HepG2 (cell line): ENCODE measurements at regions not wholly inside any gene's neighbourhood (a gene's known extent, or its start where the extent isn't known, plus 50 kb on each side); places are given as distances from the start of the nearest gene placed in this dataset.

Experiments used
- ATAC-seq: fragments of 200-7000 bp; cut with Tn5 transposase; 3 replicates; pipeline ENCODE4 v1.9.1; 2020; ENCODE audit warnings: mild to moderate bottlenecking, moderate library complexity
- BruUV-seq: library from RNA; stranded (reverse); fragments of 400-500 nt; replicated peaks from 2 replicates; lab custom pipeline; 2021; lab: Mats Ljungman, UMichigan
- CTCF ChIA-PET: fragments of 300-600 bp; formaldehyde crosslinking; extraction: SDS; loops from one replicate; lab custom pipeline; 2021; ENCODE audit warnings: low total read pairs, inconsistent platforms, low intra/inter-chr PET ratio; lab: Yijun Ruan, JAX
- POLR2A ChIA-PET: fragments of 350-600 bp; sonication (Branson Sonifier 250); formaldehyde crosslinking; loops from one replicate; lab custom pipeline; 2020; ENCODE audit warnings: antibody characterized with exemption, inconsistent platforms; lab: Yijun Ruan, JAX
- DNase-seq: peaks from one replicate; pipeline ENCODE4 v3.0.0-alpha.2; 2015; ENCODE audit warnings: low spot score
- FAIRE-seq: peaks from 3 replicates; lab custom pipeline; 2011; peaks lifted over from hg19 to GRCh38; lab: Jason Lieb, UNC
- H2AFZ ChIP-seq: one replicate; pipeline ENCODE4 v1.6.1; 2011; ENCODE audit warnings: low read length, inconsistent platforms
- H3K27ac ChIP-seq: fragments of 300-600 bp; 3 replicates; pipeline ENCODE4 v1.8.0; 2011; ENCODE audit warnings: mixed run types, mild to moderate bottlenecking, mixed read lengths, low read length, inconsistent platforms; ENCODE audit not compliant: insufficient read depth; ENCODE audit errors: extremely low read length
- H3K27me3 ChIP-seq, 2 experiments: fragments of 200-600 bp in 1 of 2; 2 replicates in 1 of 2; 3 replicates in 1 of 2; pipeline versions ENCODE4 v1.6.0 to v1.8.0; 2011; ENCODE audit warnings: low read length in 2 of 2, mild to moderate bottlenecking in 2 of 2, moderate library complexity in 2 of 2, inconsistent platforms in 1 of 2; ENCODE audit not compliant: insufficient read depth in 2 of 2, control insufficient read depth in 1 of 2
- H3K36me3 ChIP-seq, 2 experiments: fragments of 200-600 bp in 1 of 2; replicated peaks in 1 of 2; 2 replicates in 1 of 2; 3 replicates in 1 of 2; pipeline versions ENCODE4 v1.5.1 to v1.8.0; 2011; ENCODE audit warnings: low read length in 2 of 2, inconsistent platforms in 1 of 2; ENCODE audit not compliant: insufficient read depth in 2 of 2, control insufficient read depth in 1 of 2
- H3K4me1 ChIP-seq: 2 replicates; pipeline ENCODE4 v1.5.1; 2012; ENCODE audit warnings: low read length, inconsistent platforms; ENCODE audit not compliant: insufficient read depth
- H3K4me2 ChIP-seq: 2 replicates; pipeline ENCODE4 v1.6.0; 2011; ENCODE audit warnings: low read depth, low read length, inconsistent platforms
- H3K4me3 ChIP-seq, 3 experiments: fragments of 200-600 bp in 1 of 3; sonication (generic), shearing (Covaris generic) in 1 of 3; replicated peaks in 1 of 3; 2 replicates each; pipeline ENCODE4 v1.5.1; 2011 to 2016; ENCODE audit warnings: low read length in 3 of 3, inconsistent platforms in 2 of 3, low read depth in 2 of 3, mild to moderate bottlenecking in 2 of 3, control low read depth in 1 of 3, mixed read lengths in 1 of 3; ENCODE audit not compliant: insufficient read depth in 1 of 3
- H3K79me2 ChIP-seq: one replicate; pipeline ENCODE4 v1.6.1; 2011; ENCODE audit warnings: low read length, inconsistent platforms; ENCODE audit not compliant: insufficient read depth
- H3K9ac ChIP-seq: 2 replicates; pipeline ENCODE4 v1.6.0; 2011; ENCODE audit warnings: mild to moderate bottlenecking, low read depth, low read length, inconsistent platforms; ENCODE audit not compliant: insufficient read depth
- H3K9me3 ChIP-seq: 2 replicates; pipeline ENCODE4 v1.5.1; 2012; ENCODE audit warnings: mild to moderate bottlenecking, low read length
- H4K20me1 ChIP-seq: 2 replicates; pipeline ENCODE4 v1.6.0; 2011; ENCODE audit warnings: inconsistent platforms, mild to moderate bottlenecking, low read length, moderate library complexity; ENCODE audit not compliant: insufficient read depth
- ATF7-NPFF ChIP-seq: sonication (generic); formaldehyde crosslinking; IDR thresholded peaks from 2 replicates; pipeline ENCODE4 v1.8.1; 2023; ENCODE audit warnings: mild to moderate bottlenecking, low read depth, missing genetic modification reagents, moderate library complexity
- BRD4 ChIP-seq: sonication (generic); formaldehyde crosslinking; IDR thresholded peaks from 2 replicates; pipeline ENCODE4 v1.4.0; 2020; ENCODE audit warnings: missing genetic modification reagents
- CREB1 ChIP-seq, 2 experiments: fragments of 450-650 bp in 1 of 2; IDR thresholded peaks; 2 replicates each; pipeline ENCODE4 v1.6.1; 2016 to 2017; ENCODE audit warnings: control low read depth in 1 of 2, mild to moderate bottlenecking in 1 of 2, missing compliant biosample characterization in 1 of 2, missing genetic modification characterization in 1 of 2
- MIER3 ChIP-seq: IDR thresholded peaks from 2 replicates; pipeline ENCODE4 v1.6.1; 2016; ENCODE audit warnings: missing compliant biosample characterization, borderline replicate concordance
- SCMH1 ChIP-seq: sonication (generic); formaldehyde crosslinking; IDR thresholded peaks from 2 replicates; pipeline ENCODE4 v1.9.0; 2021; ENCODE audit warnings: missing genetic modification reagents, mild to moderate bottlenecking, borderline replicate concordance
- ZNF264 ChIP-seq: sonication (generic); formaldehyde crosslinking; IDR thresholded peaks from 2 replicates; pipeline ENCODE4 v1.4.0; 2020; ENCODE audit warnings: missing genetic modification reagents
- ZNF274 ChIP-seq: sonication (generic); formaldehyde crosslinking; IDR thresholded peaks from 2 replicates; pipeline ENCODE4 v1.5.1; 2020; ENCODE audit warnings: mild to moderate bottlenecking, missing genetic modification reagents
- ZNF282 ChIP-seq: fragments of 450-650 bp; IDR thresholded peaks from 2 replicates; pipeline ENCODE4 v1.6.1; 2018; ENCODE audit not compliant: partially characterized antibody
- ZNF354B ChIP-seq: sonication (generic); formaldehyde crosslinking; IDR thresholded peaks from 2 replicates; pipeline ENCODE4 v1.8.0; 2022; ENCODE audit warnings: mild to moderate bottlenecking, missing genetic modification reagents
- ZNF468 ChIP-seq: sonication (generic); formaldehyde crosslinking; IDR thresholded peaks from 2 replicates; pipeline ENCODE4 v1.8.0; 2022; ENCODE audit warnings: mild to moderate bottlenecking, moderate library complexity, missing genetic modification reagents
- ZNF672 ChIP-seq: sonication (generic); formaldehyde crosslinking; IDR thresholded peaks from 2 replicates; pipeline ENCODE4 v1.8.1; 2022; ENCODE audit warnings: missing genetic modification reagents
- WGBS: methylation state at CpG from one replicate; pipeline ENCODE4 v1.1.6; 2017; ENCODE audit warnings: low lambda C conversion rate; 5-methylcytosine and 5-hydroxymethylcytosine counted together
- in situ Hi-C: cut with HindIII; loops from 2 replicates; pipeline ENCODE4 v1.10.0; 2017; ENCODE audit warnings: low pct_unique_long_range_greater_than_20kb; ENCODE audit not compliant: extremely low pct_ligation_motif_present
- intact Hi-C: fragments of 100-400 bp; cut with micrococcal nuclease; formaldehyde crosslinking; loops from one replicate; pipeline ENCODE4 v1.10.0; 2022; ENCODE audit not compliant: unreplicated experiment
- TF ChIP-seq, protein P1 (sequence below): sonication (generic); formaldehyde crosslinking; conservative IDR thresholded peaks from 2 replicates; pipeline ENCODE4 v1.4.0; 2020; ENCODE audit warnings: missing genetic modification reagents
- TF ChIP-seq, protein P2 (sequence below): sonication (generic); formaldehyde crosslinking; IDR thresholded peaks from 2 replicates; pipeline ENCODE4 v1.4.0; 2020; ENCODE audit warnings: mild to moderate bottlenecking, missing genetic modification reagents

DNA sequence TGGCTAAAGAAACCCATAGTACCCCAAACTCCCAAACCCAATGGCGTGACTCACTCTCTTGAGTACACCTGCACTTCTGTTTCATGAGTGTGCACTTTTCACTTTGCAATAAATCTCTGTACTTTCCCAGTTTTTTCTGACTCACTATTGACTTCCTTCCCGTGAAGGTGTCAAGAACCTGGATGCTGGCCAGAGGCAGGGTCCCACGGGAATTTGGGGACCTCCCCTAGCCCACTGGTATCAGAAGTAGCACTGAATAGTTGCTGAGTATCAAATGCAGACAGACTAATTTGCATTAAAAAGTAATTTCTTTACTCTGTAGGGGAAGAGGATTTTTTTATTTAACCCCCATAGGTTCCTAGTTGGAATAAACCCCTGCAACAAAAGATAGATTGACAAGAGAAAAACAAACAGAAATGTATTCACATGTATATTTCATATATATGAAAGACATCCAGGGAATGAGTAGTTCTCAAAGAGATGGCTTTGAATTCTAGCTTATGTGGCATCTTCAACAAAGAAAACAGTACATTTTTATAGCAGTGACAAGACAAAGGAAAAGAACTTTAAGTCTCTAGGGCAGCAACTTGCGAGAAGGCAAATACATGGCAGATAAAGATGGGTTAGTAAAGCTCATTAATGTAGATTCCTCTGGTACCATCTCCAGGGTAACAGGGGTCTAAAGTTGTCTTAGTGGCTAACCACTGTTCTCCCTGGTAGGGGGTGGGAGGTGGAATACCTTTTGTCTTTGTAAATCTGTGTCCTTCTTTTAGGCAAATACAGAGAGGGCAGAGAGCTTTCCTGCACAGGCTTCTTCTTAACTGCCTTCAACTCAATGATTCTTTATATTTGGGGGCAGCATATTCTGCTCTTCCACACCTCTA lies 385.5 kb upstream of the PDZRN3 start:
- no peaks in the 10 kb centered on the region for H3K27me3 ChIP-seq
- no peaks in the 10 kb centered on the region for H4K20me1 ChIP-seq
- DNase-seq (no peak), ATAC-seq (no peak), FAIRE-seq (no peak)
- no peaks in the 10 kb centered on the region for H3K4me1 ChIP-seq
- ChIA-PET CTCF (no interaction called here), POLR2A (no interaction called here)
- H3K36me3 ChIP-seq, result no peaks in the 10 kb centered on the region
- 2% methylated on average over 4 of the region's 4 CpGs for WGBS
- no peak overlapping the region for H3K27ac ChIP-seq
- intact Hi-C loops (no loop called here), in situ Hi-C loops (no loop called here)
- H3K9me3 ChIP-seq, result no peaks in the 10 kb centered on the region
- no peak overlapping the region for H3K4me3 ChIP-seq
- H3K4me2 ChIP-seq, result no peak overlapping the region
- no peak overlapping the region for H3K9ac ChIP-seq
- BruUV-seq, result no TSS peak
- TF ChIP-seq ATF7-NPFF (CRISPR knock-in tag) (no peak), SCMH1 (CRISPR knock-in tag) (no peak), ZNF282 (no peak), ZNF274 (CRISPR knock-in tag) (no peak), MIER3 (no peak), ZNF468 (no peak), ZNF264 (no peak), CREB1 (IDR thresholded peaks at IDR 0.05) (no peak), CREB1 (CRISPR knock-in tag; IDR thresholded peaks at IDR 0.05) (no peak), ZNF672 (CRISPR knock-in tag) (no peak), BRD4 (CRISPR knock-in tag) (no peak), ZNF354B (CRISPR knock-in tag) (no peak)
- TF ChIP-seq, protein P1, sequence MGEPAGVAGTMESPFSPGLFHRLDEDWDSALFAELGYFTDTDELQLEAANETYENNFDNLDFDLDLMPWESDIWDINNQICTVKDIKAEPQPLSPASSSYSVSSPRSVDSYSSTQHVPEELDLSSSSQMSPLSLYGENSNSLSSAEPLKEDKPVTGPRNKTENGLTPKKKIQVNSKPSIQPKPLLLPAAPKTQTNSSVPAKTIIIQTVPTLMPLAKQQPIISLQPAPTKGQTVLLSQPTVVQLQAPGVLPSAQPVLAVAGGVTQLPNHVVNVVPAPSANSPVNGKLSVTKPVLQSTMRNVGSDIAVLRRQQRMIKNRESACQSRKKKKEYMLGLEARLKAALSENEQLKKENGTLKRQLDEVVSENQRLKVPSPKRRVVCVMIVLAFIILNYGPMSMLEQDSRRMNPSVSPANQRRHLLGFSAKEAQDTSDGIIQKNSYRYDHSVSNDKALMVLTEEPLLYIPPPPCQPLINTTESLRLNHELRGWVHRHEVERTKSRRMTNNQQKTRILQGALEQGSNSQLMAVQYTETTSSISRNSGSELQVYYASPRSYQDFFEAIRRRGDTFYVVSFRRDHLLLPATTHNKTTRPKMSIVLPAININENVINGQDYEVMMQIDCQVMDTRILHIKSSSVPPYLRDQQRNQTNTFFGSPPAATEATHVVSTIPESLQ (CRISPR knock-in tag), result no peak
- TF ChIP-seq, protein P2, sequence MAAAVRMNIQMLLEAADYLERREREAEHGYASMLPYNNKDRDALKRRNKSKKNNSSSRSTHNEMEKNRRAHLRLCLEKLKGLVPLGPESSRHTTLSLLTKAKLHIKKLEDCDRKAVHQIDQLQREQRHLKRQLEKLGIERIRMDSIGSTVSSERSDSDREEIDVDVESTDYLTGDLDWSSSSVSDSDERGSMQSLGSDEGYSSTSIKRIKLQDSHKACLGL, result no peak
- H2AFZ ChIP-seq, result no peak overlapping the region
- no peaks in the 10 kb centered on the region for H3K79me2 ChIP-seq
